Neuronal stem cell (in vitro differentiated cells): ENCODE measurements at regions not wholly inside any gene's neighbourhood (a gene's known extent, or its start where the extent isn't known, plus 50 kb on each side); places are given as distances from the start of the nearest gene placed in this dataset.

Experiments used
- DNase-seq: peaks from one replicate; pipeline ENCODE4 v3.0.0-alpha.2; 2013; ENCODE audit warnings: low spot score
- H2AFZ ChIP-seq: one replicate; pipeline ENCODE4 v1.6.1; 2013; ENCODE audit warnings: mild to moderate bottlenecking, low read length, inconsistent platforms
- H2AK5ac ChIP-seq: 2 replicates; pipeline ENCODE4 v1.6.1; 2013; ENCODE audit warnings: low read depth, mild to moderate bottlenecking, inconsistent platforms, low read length, moderate library complexity, mixed read lengths
- H2BK120ac ChIP-seq: 2 replicates; pipeline ENCODE4 v1.6.1; 2013; ENCODE audit warnings: low read depth, mild to moderate bottlenecking, inconsistent platforms, low read length, moderate library complexity, mixed read lengths
- H2BK12ac ChIP-seq: one replicate; pipeline ENCODE4 v1.6.1; 2013; ENCODE audit warnings: low read length, inconsistent platforms
- H2BK15ac ChIP-seq: 2 replicates; pipeline ENCODE4 v1.6.1; 2013; ENCODE audit warnings: mild to moderate bottlenecking, low read length, inconsistent platforms, mixed read lengths
- H2BK5ac ChIP-seq: one replicate; pipeline ENCODE4 v1.6.1; 2013; ENCODE audit warnings: inconsistent platforms, mild to moderate bottlenecking, low read length, moderate library complexity
- H3K14ac ChIP-seq: one replicate; pipeline ENCODE4 v1.6.1; 2013; ENCODE audit warnings: low read length, inconsistent platforms
- H3K18ac ChIP-seq: 2 replicates; pipeline ENCODE4 v1.6.1; 2013; ENCODE audit warnings: low read length, inconsistent platforms
- H3K23ac ChIP-seq: 2 replicates; pipeline ENCODE4 v1.6.1; 2013; ENCODE audit warnings: low read depth, mild to moderate bottlenecking, mixed read lengths, low read length, inconsistent platforms; ENCODE audit not compliant: poor library complexity
- H3K27ac ChIP-seq: replicated peaks from 3 replicates; pipeline ENCODE4 v1.5.1; 2013; ENCODE audit warnings: low read length, inconsistent platforms
- H3K27me3 ChIP-seq, 3 experiments: 2 replicates each; pipeline ENCODE4 v1.6.1; 2013; ENCODE audit warnings: low read length in 3 of 3, mild to moderate bottlenecking in 2 of 3, inconsistent platforms in 1 of 3, low read depth in 1 of 3, mixed read lengths in 1 of 3, moderate library complexity in 1 of 3; ENCODE audit not compliant: control insufficient read depth in 3 of 3, insufficient read depth in 3 of 3
- H3K36me3 ChIP-seq, 2 donors: replicated peaks in 1 of 2; 2 replicates each; pipeline ENCODE4 v1.6.1; 2013; ENCODE audit warnings: low read length in 2 of 2; ENCODE audit not compliant: control insufficient read depth in 2 of 2, insufficient read depth in 2 of 2
- H3K4ac ChIP-seq: 2 replicates; pipeline ENCODE4 v1.6.1; 2013; ENCODE audit warnings: inconsistent platforms, mild to moderate bottlenecking, low read length, moderate library complexity
- H3K4me1 ChIP-seq, 2 donors: 1 replicate in 1 of 2; 2 replicates in 1 of 2; pipeline ENCODE4 v1.6.1; 2013; ENCODE audit warnings: low read length in 2 of 2, low read depth in 1 of 2; ENCODE audit not compliant: control insufficient read depth in 2 of 2, insufficient read depth in 1 of 2
- H3K4me2 ChIP-seq: one replicate; pipeline ENCODE4 v1.6.1; 2013; ENCODE audit warnings: mild to moderate bottlenecking, low read length, inconsistent platforms; ENCODE audit not compliant: insufficient read depth, poor library complexity, severe bottlenecking
- H3K4me3 ChIP-seq, 2 donors: 2 replicates each; pipeline ENCODE4 v1.5.1; 2013; ENCODE audit warnings: low read length in 2 of 2, mild to moderate bottlenecking in 2 of 2, inconsistent platforms in 1 of 2, moderate library complexity in 1 of 2
- H3K79me1 ChIP-seq: one replicate; pipeline ENCODE4 v1.6.1; 2013; ENCODE audit warnings: low read depth, mild to moderate bottlenecking, inconsistent platforms, low read length, moderate library complexity
- H3K9ac ChIP-seq: one replicate; pipeline ENCODE4 v1.6.1; 2013; ENCODE audit warnings: mild to moderate bottlenecking, low read depth, low read length, inconsistent platforms; ENCODE audit not compliant: poor library complexity
- H3K9me3 ChIP-seq, 2 donors: replicated peaks in 1 of 2; 2 replicates each; pipeline versions ENCODE3 to v1.6.1; 2013; ENCODE audit warnings: low read length in 2 of 2, mild to moderate bottlenecking in 2 of 2, inconsistent platforms in 1 of 2, low read depth in 1 of 2, mixed read lengths in 1 of 2, moderate library complexity in 1 of 2; ENCODE audit not compliant: control insufficient read depth in 2 of 2, insufficient read depth in 1 of 2
- H4K8ac ChIP-seq: one replicate; pipeline ENCODE4 v1.6.1; 2013; ENCODE audit warnings: low read depth, mild to moderate bottlenecking, inconsistent platforms, low read length, moderate library complexity
- H4K91ac ChIP-seq: one replicate; pipeline ENCODE4 v1.6.1; 2013; ENCODE audit warnings: low read length, low read depth, mild to moderate bottlenecking, inconsistent platforms; ENCODE audit not compliant: poor library complexity
- WGBS, 2 donors: extraction: QIAGEN DNeasy Blood & Tissue Kit; methylation state at CpG; one replicate each; pipeline ENCODE4 v1.1.7; 2013; ENCODE audit warnings: missing lambda C conversion rate in 2 of 2, mixed read lengths in 1 of 2; ENCODE audit not compliant: insufficient read length in 2 of 2, insufficient replicate concordance in 1 of 2; ENCODE audit errors: extremely low coverage in 2 of 2; 5-methylcytosine and 5-hydroxymethylcytosine counted together

DNA sequence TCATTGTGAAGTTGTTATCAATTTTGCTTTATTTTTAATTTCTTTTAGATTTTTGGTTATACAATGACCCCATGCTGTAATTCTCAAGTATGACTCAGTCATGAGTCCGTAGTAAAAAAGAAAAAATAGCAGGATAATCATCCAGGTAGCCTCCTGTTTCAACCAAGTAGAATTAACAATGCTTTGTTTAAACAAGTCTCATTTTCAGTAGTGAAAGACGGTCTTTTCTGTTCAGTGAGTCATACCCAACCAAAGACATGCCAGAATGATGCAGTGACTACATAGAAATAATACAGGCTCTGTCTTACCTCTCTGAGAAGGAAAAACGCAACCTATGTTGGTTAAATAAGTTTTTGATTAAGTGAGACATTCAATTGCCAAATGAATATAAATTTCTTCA, 67.8 kb upstream of the DSC1 start:
- Histone ChIP-seq H3K14ac (no peak overlapping the region), H3K4ac (no peak overlapping the region), H3K9me3 (no peaks in the 10 kb centered on the region), H3K36me3 (no peaks in the 10 kb centered on the region), H3K9ac (no peak overlapping the region), H3K4me3 (no peak overlapping the region), H3K27me3 (no peaks in the 10 kb centered on the region), H3K27ac (no peak overlapping the region), H2BK5ac (no peak overlapping the region), H2AK5ac (no peak overlapping the region), H3K4me1 (peaks cover 9 to 11% of the 10 kb centered on the region in 2 donors), H3K23ac (no peak overlapping the region), H3K4me2 (no peak overlapping the region), H2BK12ac (no peak overlapping the region), H3K79me1 (no peaks in the 10 kb centered on the region), H3K18ac (no peak overlapping the region), H4K8ac (no peak overlapping the region), H2AFZ (no peak overlapping the region), H2BK15ac (no peak overlapping the region), H4K91ac (no peak overlapping the region), H2BK120ac (no peak overlapping the region)
- no CpG with 5 or more reads among the region's 3 CpGs for WGBS, 2 donors
- DNase-seq, result no peak

DNA sequence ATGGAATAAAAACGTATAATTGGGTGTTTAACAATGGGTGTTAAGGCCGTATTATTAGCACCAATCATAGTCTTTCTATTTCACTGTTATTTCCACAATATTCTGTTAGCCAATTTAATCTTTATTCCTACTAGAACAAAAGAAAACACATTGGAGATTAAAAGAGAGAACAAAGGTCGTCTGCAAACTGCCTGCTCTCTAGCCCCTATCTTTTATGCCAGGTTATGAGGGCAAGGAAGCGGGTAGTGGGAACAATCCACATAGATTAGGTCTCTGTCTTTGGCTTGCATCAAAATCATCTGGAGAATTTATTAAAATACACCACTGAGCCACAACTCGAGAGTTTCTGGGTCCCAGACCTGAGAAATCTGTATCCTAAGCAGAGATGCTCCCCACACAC, 69.4 kb upstream of the DSC1 start:
- Histone ChIP-seq H3K14ac (no peak overlapping the region), H3K18ac (no peak overlapping the region), H3K23ac (no peak overlapping the region), H3K4me1 (peaks cover 3 to 4% of the 10 kb centered on the region in 2 donors), H3K27me3 (no peaks in the 10 kb centered on the region), H3K4ac (no peak overlapping the region), H2BK5ac (no peak overlapping the region), H2AFZ (no peak overlapping the region), H2AK5ac (no peak overlapping the region), H4K91ac (no peak overlapping the region), H3K4me2 (no peak overlapping the region), H2BK15ac (no peak overlapping the region), H2BK120ac (no peak overlapping the region), H3K79me1 (no peaks in the 10 kb centered on the region), H3K27ac (no peak overlapping the region), H3K36me3 (no peaks in the 10 kb centered on the region), H3K9ac (no peak overlapping the region), H2BK12ac (no peak overlapping the region), H4K8ac (no peak overlapping the region), H3K4me3 (no peak overlapping the region), H3K9me3 (no peaks in the 10 kb centered on the region)
- DNase-seq, result no peak
- no CpG with 5 or more reads among the region's 5 CpGs for WGBS, 2 donors

DNA sequence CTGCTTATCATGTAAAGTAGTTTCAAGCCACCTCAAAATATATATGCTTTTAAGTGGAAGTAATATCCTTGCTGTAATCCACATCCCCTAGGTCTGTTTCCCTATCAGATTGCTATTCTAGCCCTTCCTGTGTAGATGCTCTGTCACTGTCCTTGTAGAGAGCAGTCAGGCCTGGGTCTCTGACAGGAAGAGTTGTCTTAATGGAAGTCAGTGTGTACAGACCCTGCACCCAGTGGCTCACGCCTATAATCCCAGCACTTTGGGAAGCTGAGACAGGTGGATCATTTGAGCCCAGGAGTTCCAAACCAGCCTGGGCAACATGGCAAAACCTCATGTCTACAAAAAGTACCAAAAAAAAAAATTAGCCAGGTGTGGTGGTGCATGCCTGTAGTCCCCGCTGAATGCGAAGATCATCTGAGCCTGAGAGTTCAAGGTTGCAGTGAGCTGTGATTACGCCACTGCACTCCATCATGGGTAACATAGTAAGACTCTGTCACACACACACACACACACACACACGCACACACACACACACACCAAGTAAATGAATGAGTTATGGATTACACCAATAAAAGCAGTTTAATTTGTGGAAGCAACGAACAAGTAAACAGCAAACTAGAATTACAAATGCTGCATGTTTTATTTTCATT, 70.2 kb upstream of the DSC1 start:
- WGBS, 2 donors, result no CpG with 5 or more reads among the region's 6 CpGs
- Histone ChIP-seq H3K18ac (no peak overlapping the region), H3K9ac (no peak overlapping the region), H3K36me3 (no peaks in the 10 kb centered on the region), H2AK5ac (no peak overlapping the region), H2BK120ac (no peak overlapping the region), H3K4ac (no peak overlapping the region), H4K91ac (no peak overlapping the region), H3K27me3 (no peaks in the 10 kb centered on the region), H3K4me3 (no peak overlapping the region), H3K79me1 (no peaks in the 10 kb centered on the region), H2BK12ac (no peak overlapping the region), H3K27ac (no peak overlapping the region), H3K4me1 (peaks cover 3 to 4% of the 10 kb centered on the region in 2 donors), H3K23ac (no peak overlapping the region), H2BK15ac (no peak overlapping the region), H4K8ac (no peak overlapping the region), H3K9me3 (no peaks in the 10 kb centered on the region), H2AFZ (no peak overlapping the region), H2BK5ac (no peak overlapping the region), H3K14ac (no peak overlapping the region), H3K4me2 (no peak overlapping the region)
- no peak for DNase-seq

DNA sequence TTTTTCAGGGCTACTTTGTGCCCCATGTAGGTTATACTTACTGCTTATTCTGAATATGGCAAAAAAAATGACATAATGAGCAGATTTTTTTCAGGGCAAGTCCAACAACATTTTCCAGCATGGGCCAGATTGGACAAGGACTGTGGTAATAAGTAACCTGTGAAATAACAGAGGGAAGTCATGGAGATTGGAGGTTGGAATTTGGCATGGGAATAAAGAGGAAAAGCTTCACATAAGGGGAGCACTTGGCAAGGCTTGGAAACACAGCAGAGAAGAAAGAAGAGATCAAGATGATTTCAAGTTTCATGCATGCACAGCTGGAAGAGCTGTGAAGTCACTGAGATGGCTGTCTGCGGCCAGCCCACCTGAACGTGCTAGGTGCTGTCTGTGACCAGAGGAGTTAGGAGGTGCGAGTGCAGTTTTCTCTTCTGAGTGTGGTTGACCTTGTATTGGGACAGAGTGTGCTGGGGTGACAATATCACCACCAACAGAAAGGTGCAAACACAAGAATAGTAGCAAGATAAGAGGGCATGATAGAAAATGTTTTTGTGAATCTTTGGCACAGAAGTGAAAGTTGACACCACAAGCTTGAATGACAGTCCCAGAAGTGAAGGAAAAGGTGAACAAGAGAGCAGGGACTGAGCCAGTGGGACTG, 71.1 kb upstream of the DSC1 start:
- Histone ChIP-seq H3K14ac (no peak overlapping the region), H3K79me1 (no peaks in the 10 kb centered on the region), H2BK5ac (no peak overlapping the region), H4K8ac (no peak overlapping the region), H3K4me2 (no peak overlapping the region), H3K4ac (no peak overlapping the region), H3K36me3 (no peaks in the 10 kb centered on the region), H2BK120ac (no peak overlapping the region), H2AFZ (no peak overlapping the region), H3K27me3 (no peaks in the 10 kb centered on the region), H3K9me3 (no peaks in the 10 kb centered on the region), H3K4me3 (no peak overlapping the region), H2AK5ac (no peak overlapping the region), H2BK12ac (no peak overlapping the region), H2BK15ac (no peak overlapping the region), H3K4me1 (peaks cover 3 to 4% of the 10 kb centered on the region in 2 donors), H4K91ac (no peak overlapping the region), H3K27ac (no peak overlapping the region), H3K9ac (no peak overlapping the region), H3K23ac (no peak overlapping the region), H3K18ac (no peak overlapping the region)
- no CpG with 5 or more reads among the region's 3 CpGs for WGBS, 2 donors
- DNase-seq, result no peak
